ENCODE measurements at regions not wholly inside any gene's neighbourhood (a gene's known extent, or its start where the extent isn't known, plus 50 kb on each side); places are given as distances from the start of the nearest gene placed in this dataset.
A peak's percentile ranks its signal among the peaks of the same experiment; 100 is the strongest.
"Not testable (repeated sequence)": the region's sequence is repeated elsewhere in the genome, so short reads cannot be mapped to it uniquely, and the experiment has no call there.

DNA sequence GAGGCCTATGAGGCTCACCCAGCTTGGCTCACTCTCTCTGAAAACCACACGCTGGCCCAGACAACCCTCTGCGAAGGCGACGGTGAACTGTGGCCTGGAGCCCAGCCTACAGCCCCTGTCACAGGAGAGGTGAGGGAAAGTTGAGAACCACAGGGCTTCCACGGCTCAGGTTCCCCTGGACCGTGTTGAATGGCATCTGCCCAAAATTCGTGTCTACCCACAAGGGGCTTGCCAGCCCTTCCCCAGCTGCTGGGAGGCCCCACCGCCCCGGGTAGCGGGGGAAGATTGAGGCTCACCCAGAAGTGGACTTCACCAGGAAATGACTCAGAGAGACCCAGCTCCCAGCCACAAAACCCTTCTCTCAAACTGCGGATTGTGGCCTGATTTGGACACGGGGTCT, 197.1 kb downstream of the CTTN start:
- DNase-seq: no peak

- no peak for DNase-seq
Observed at GRCh38 chr11:70596091-70596490, 197.8 kb downstream of the CTTN start.

- no peak for DNase-seq
Observed at GRCh38 chr11:70597006-70597555, 198.8 kb downstream of the CTTN start.

- DNase-seq: no peak
Observed at GRCh38 chr11:70597751-70598625, 199.7 kb downstream of the CTTN start.

GRCh38 chr11:70600911-70601415, 202.6 kb downstream of the CTTN start:
- DNase-seq: not testable (repeated sequence)

DNA sequence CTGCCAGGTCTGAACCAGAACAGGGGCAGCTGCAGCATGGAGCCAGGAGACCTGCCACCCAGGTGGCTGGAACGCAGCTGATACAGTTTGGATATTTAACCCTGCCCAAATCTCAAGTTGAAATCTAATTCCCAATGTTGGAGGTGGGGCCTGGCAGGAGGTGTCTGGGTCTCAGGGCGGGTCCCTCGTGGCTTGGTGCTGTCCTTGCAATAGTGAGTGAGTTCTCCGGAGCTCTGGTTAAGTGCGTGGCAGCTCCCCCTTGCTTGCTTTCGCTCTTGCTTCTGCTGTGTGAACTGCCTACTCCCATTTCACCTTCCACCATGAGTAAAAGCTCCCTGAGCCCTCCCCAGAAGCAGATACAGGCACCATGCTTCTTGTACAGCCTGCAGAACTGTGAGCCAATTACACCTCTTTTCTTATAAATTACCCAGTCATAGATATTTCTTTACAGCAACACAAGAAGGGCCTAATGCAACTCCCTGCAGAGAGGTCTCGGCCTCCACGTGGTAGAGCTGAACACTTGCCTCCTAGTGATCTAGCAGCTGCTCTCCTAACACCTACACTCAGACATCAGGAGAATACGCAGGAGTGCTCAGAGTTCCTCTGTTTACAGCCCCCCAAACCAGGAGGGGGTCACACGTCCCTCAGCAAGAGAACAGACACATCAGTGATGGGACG, 203.7 kb downstream of the CTTN start:
- peak in 1 of 2 experiments; percentile 21 for DNase-seq

GRCh38 chr11:70603114-70603755, 204.9 kb downstream of the CTTN start:
- DNase-seq: no peak

GRCh38 chr11:70603756-70604211, 205.5 kb downstream of the CTTN start:
- peak; percentile 26 to 53 for DNase-seq

DNA sequence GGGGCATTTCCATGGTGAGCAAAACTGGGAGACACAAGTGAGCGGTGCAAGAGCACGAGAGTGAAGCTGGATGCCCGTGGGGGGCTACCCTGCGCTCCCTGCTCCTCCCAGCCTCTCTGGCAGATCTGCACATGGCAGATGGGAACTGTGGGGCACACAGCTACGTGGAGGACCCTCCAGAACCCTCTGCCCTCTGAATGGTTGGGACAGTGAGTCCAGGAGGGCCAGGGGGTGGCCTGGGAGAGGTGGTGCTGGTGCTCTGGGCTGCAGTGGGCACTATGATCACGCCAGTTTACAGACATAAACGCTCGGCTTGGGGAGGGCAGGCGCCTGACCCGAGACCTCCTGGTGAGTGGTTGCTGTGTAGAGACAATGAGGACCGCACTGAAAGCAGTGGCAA, 205.9 kb downstream of the CTTN start:
- DNase-seq: no peak

DNA sequence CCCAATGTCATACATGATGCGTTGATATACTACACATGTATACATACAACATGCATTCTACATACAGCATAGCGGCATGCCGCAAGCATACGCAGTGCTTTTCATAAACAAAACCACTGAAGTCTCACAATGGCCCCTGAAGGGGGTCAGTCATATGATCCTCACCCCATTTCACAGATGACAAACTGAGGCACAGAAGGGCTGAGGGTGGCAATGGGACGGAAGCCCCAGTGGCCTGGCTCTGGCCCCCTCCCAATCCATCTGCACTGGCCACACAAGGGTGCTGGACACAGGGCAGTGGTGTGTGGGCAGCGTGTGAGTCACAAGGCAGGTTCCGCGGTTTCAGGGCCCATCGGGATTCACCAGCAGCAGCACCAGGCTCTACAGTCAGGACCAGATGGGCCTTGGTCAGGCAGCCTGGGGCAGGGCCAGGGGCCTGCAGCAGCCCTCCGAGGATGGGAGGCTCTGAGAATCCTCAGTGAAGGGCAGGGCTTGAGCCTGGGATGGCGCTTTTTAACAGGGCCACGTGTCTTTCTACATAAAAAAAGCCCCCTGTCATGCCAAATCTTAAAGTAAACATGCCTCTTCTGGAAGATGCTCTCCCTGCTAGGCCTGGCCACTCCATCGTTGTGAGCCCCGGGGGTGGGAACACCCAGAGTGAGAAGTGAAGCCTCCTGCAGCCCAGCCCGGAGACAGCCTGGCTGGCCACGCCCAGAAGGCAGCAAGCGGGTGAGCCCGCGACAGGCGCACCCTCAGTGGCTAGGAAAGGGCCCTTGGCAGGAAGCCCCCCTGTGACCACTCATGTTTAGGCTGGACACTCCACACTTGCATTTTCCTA, 206.5 kb downstream of the CTTN start:
- DNase-seq: no peak

DNA sequence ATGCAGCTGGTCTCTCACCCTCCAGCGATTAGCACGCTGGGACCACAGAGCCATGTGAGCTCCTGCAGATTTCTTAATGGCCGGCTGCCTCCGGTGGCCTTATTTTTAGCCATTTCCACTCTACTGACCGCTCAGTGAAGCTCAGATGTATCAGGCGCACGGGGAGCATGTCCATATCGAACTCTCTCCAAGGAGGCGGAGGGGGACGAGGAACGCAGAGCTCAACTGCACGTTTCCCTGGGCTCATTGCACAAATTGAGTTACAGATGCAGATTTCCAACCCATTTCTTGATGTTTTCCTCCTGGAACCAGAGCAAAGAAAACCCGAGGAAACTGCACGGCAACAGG, 207.1 kb downstream of the CTTN start:
- no peak for DNase-seq

DNA sequence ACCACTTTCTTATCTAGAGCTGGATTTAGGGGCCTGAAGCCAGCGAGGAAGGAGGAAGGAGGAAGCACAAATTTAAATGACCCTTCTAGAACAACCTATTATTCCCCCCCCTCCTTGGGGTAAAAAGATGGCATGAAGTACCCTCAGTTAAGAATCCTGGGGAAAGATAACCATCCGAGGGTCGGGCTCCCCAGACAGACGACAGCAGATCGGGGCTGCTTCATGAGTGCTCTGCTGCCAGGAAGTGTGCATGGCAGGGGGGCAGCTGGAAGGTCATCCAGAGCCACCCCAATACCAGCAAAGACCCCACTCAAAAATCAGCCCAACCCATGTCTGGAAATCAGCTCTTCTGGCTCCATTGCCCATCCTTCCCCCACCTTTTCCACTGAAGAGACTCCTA, 207.5 kb downstream of the CTTN start:
- DNase-seq: no peak

- DNase-seq: no peak
Observed at GRCh38 chr11:70606248-70606950, 208.1 kb downstream of the CTTN start.

DNA sequence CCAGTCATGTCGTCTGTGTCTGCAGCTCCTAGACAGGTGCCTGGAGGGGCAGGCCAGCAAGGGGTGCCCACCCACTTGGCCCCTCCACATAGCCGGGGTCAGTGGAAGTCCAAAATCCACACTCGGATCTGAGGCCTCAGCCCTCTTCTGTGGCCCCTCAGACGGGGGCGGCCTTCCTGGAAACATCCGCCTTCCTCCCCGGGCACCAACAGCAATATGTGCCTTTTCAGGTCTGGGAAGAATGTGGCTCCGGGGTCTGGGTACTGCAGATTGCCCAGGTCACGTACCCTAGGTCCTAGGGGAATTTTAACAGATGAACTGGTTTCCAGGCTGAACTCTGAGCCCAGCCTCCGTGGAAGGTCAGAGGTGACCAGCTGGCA, 208.6 kb downstream of the CTTN start:
- DNase-seq: no peak

DNA sequence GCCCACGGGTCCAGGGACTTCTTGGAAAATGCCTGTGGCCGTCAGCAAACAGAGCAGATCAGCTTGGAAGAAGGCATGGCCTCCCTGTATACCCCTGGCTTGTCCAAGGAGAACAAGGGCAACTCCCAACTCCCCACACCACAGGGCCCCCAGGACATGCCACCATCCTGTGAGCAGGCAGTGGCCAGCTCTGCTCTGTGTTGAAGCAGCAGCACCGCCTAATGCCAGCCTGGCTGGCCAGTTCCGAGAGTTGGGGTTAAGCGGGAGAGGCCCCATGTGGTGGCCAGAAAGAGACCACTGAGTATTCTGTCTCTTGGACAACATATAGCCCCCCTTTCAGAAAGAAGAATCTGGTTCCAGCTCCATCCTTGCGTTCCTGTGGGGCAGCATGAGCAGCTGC, 209.2 kb downstream of the CTTN start:
- DNase-seq: no peak

- DNase-seq: no peak
Observed at GRCh38 chr11:70608568-70609470, 210.5 kb downstream of the CTTN start.

DNA sequence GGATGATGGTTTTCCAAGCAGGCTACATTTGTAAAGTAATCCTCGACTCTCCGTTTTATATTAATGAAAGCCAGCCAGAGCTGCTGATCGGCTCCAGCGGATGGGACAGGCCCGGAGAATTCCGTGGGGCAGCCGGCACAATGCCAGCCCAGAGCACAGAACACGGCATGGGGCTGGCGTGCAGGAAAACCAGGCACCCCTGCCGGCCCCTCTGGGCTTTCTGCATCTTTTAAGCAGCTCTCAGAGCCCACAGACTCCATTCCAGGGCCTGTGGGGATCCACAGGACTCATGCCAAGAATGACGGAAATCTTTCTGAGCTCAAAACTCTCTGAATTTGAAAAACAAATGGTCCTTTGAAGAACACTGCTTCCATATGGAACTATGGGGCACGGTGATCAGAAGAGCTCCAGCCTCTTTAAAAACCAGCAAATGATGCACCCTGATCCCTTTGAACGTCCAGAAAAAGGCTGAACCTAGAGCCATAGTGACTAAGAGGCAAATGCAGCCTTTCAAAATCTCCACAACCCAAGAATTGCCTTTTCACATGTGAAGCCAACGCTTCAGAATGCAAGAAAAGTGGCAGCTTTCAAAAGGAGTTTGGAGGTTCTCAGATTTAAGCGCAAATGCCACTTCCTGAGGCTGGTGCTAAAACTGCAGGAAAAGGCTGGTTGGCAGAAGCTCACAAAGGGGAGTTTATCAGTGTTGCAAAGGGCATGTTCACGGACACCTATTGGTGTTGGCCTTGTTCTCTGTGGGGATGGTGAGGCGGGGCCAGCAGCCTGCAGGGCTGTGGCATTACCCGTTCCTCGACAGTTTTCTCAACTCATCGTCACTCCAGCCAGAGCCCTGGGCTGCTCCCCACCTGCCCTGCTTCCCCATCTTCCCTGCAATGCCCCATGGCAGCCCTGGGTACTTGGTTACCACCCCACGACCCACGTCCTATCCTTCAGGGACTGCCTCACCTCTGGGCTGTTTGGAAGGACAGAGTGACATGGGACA, 212.5 kb downstream of the CTTN start:
- no peak for DNase-seq

DNA sequence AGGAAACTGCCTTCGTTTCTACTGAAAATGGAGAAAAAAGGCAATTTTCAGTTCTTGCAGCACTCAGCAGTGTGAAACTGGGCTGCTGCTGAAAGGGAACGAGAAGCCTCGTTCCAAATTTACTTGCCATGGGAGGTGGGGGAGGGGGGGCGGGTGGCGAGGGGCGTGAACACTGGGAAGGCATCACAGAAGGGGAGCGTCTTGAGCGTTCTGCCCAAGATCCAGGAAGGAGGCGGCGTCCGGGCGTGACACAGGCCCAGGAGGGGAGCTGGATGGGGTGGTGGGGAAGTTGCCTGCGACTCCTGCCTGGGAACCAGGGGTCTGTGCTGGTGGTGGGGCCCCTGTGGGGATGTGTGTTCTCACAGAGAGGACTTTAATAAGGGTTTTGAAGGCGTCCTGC, 213.5 kb downstream of the CTTN start:
- DNase-seq: no peak

- DNase-seq: no peak
Observed at GRCh38 chr11:70612459-70613141, 214.3 kb downstream of the CTTN start.

All from NCI-H524 (cell line).